Stomach (tissue), 8 donors: ENCODE measurements at regions not wholly inside any gene's neighbourhood (a gene's known extent, or its start where the extent isn't known, plus 50 kb on each side); places are given as distances from the start of the nearest gene placed in this dataset.

Experiments used
- DNase-seq, 2 donors: peaks; one replicate each; pipeline versions ENCODE4 v3.0.0 to v3.0.0-alpha.2; 2013 to 2019
- H3K27ac ChIP-seq, 5 donors: fragments of 200-600 bp in 4 of 5; sonication (generic) in 4 of 5; one replicate each; pipeline ENCODE4 v1.5.1; 2013 to 2019; ENCODE audit warnings: mild to moderate bottlenecking in 1 of 5, moderate library complexity in 1 of 5
- H3K27me3 ChIP-seq, 3 donors: fragments of 200-600 bp; sonication (generic); one replicate each; pipeline ENCODE4 v1.5.1; 2017 to 2019; ENCODE audit warnings: mixed run types in 1 of 3
- H3K36me3 ChIP-seq, 4 donors: fragments of 200-600 bp; sonication (generic); 1 replicate in 3 of 4; 2 replicates in 1 of 4; pipeline ENCODE4 v1.5.1; 2016 to 2019
- H3K4me1 ChIP-seq, 4 donors: fragments of 200-600 bp; sonication (generic); one replicate each; pipeline ENCODE4 v1.5.1; 2016 to 2019
- H3K4me3 ChIP-seq, 4 donors: fragments of 200-600 bp; sonication (generic) in 3 of 4; one replicate each; pipeline ENCODE4 v1.5.1; 2016 to 2019; ENCODE audit warnings: mild to moderate bottlenecking in 1 of 4
- H3K9me3 ChIP-seq, 4 donors: fragments of 200-600 bp; sonication (generic); one replicate each; pipeline ENCODE4 v1.5.1; 2016 to 2019
- CTCF ChIP-seq, 7 experiments: fragments of 450-650 bp in 4 of 7; fragments of 200-600 bp in 3 of 7; sonication (generic) in 3 of 7; IDR thresholded peaks; one replicate each; pipeline ENCODE4 v1.5.1; 2016 to 2019; ENCODE audit warnings: antibody characterized with exemption in 7 of 7, control low read depth in 2 of 7, mild to moderate bottlenecking in 1 of 7
- EP300 ChIP-seq: sonication (generic); formaldehyde crosslinking; IDR thresholded peaks from one replicate; pipeline ENCODE4 v1.6.1; 2017; ENCODE audit warnings: antibody characterized with exemption
- POLR2A ChIP-seq, 4 donors: fragments of 450-650 bp; IDR thresholded peaks; one replicate each; pipeline ENCODE4 v1.6.1; 2016; ENCODE audit warnings: antibody characterized with exemption in 4 of 4, control low read depth in 2 of 4, mild to moderate bottlenecking in 1 of 4, moderate library complexity in 1 of 4
- POLR2AphosphoS5 ChIP-seq, 3 donors: sonication (generic); formaldehyde crosslinking; IDR thresholded peaks; one replicate each; pipeline ENCODE4 v1.6.1; 2016; ENCODE audit warnings: antibody characterized with exemption in 3 of 3
- WGBS, 5 donors: extraction: QIAGEN DNeasy Blood & Tissue Kit in 3 of 5; methylation state at CpG; one replicate each; pipeline versions ENCODE4 v1.1.5 to v1.1.7; 2013 to 2018; 5-methylcytosine and 5-hydroxymethylcytosine counted together
- intact Hi-C: fragments of 100-400 bp; cut with DNase I; formaldehyde crosslinking; loops from one replicate; pipeline ENCODE4 v1.15.1; 2023; ENCODE audit warnings: low total_unique reads
- donor health status: healthy with polysubstance abuse.
- donor health status: Bipolar disorder and iron deficiency.
- donor health status: healthy.

GRCh38 chr5:164073081-164073480 lies 567.7 kb downstream of the MAT2B start:
- 35 to 56% (median 41%) methylated on average over 3 of the region's 3 CpGs for WGBS, 5 donors
- no peak for DNase-seq
- H3K4me1 ChIP-seq: no peaks in the 10 kb centered on the region
- H3K4me3 ChIP-seq: no peak overlapping the region
- peaks cover 0 to 13% (median 0%) of the 10 kb centered on the region in 4 donors for H3K9me3 ChIP-seq
- no peaks in the 10 kb centered on the region for H3K36me3 ChIP-seq
- intact Hi-C loops: no loop called here
- no peak overlapping the region for H3K27ac ChIP-seq
- TF ChIP-seq POLR2AphosphoS5 (IDR thresholded peaks at IDR 0.05) (no peak), POLR2A (IDR thresholded peaks at IDR 0.05) (no peak), CTCF (IDR thresholded peaks at IDR 0.05) (no peak), EP300 (no peak)
- no peaks in the 10 kb centered on the region for H3K27me3 ChIP-seq

- no peak for DNase-seq
- intact Hi-C loops: no loop called here
- Histone ChIP-seq H3K4me1 (no peaks in the 10 kb centered on the region), H3K27me3 (no peaks in the 10 kb centered on the region), H3K27ac (no peak overlapping the region), H3K36me3 (no peaks in the 10 kb centered on the region), H3K9me3 (no peaks in the 10 kb centered on the region), H3K4me3 (no peak overlapping the region)
- TF ChIP-seq POLR2A (IDR thresholded peaks at IDR 0.05) (no peak), EP300 (no peak), POLR2AphosphoS5 (IDR thresholded peaks at IDR 0.05) (no peak), CTCF (IDR thresholded peaks at IDR 0.05) (no peak)
- WGBS, 5 donors: 70 to 81% (median 78%) methylated on average over 4 of the region's 4 CpGs
These were observed 571.1 kb downstream of the MAT2B start for GRCh38 chr5:164076556-164076955.

GRCh38 chr5:164090358-164090757 lies 584.9 kb downstream of the MAT2B start:
- Histone ChIP-seq H3K36me3 (no peaks in the 10 kb centered on the region), H3K27ac (no peak overlapping the region), H3K4me3 (no peak overlapping the region), H3K9me3 (no peaks in the 10 kb centered on the region), H3K4me1 (no peaks in the 10 kb centered on the region), H3K27me3 (no peaks in the 10 kb centered on the region)
- WGBS, 5 donors: 51 to 59% (median 54%) methylated on average over 2 of the region's 2 CpGs
- TF ChIP-seq CTCF (IDR thresholded peaks at IDR 0.05) (no peak), POLR2AphosphoS5 (IDR thresholded peaks at IDR 0.05) (no peak), POLR2A (IDR thresholded peaks at IDR 0.05) (no peak), EP300 (no peak)
- DNase-seq: no peak
- intact Hi-C loops: no loop called here

GRCh38 chr5:164091836-164092235 lies 586.4 kb downstream of the MAT2B start:
- H3K4me3 ChIP-seq: no peak overlapping the region
- no peaks in the 10 kb centered on the region for H3K4me1 ChIP-seq
- no peaks in the 10 kb centered on the region for H3K27me3 ChIP-seq
- DNase-seq: no peak
- no peak overlapping the region for H3K27ac ChIP-seq
- no peaks in the 10 kb centered on the region for H3K9me3 ChIP-seq
- no peaks in the 10 kb centered on the region for H3K36me3 ChIP-seq
- TF ChIP-seq CTCF (IDR thresholded peaks at IDR 0.05): no peak
- no peak for TF ChIP-seq POLR2AphosphoS5 (IDR thresholded peaks at IDR 0.05)
- TF ChIP-seq POLR2A (IDR thresholded peaks at IDR 0.05): no peak
- TF ChIP-seq EP300: no peak
- WGBS, 5 donors: 76 to 86% (median 81%) methylated on average over 2 of the region's 2 CpGs
- intact Hi-C loops: no loop called here
